ENCODE measurements at regions not wholly inside any gene's neighbourhood (a gene's known extent, or its start where the extent isn't known, plus 50 kb on each side); places are given as distances from the start of the nearest gene placed in this dataset.

DNA sequence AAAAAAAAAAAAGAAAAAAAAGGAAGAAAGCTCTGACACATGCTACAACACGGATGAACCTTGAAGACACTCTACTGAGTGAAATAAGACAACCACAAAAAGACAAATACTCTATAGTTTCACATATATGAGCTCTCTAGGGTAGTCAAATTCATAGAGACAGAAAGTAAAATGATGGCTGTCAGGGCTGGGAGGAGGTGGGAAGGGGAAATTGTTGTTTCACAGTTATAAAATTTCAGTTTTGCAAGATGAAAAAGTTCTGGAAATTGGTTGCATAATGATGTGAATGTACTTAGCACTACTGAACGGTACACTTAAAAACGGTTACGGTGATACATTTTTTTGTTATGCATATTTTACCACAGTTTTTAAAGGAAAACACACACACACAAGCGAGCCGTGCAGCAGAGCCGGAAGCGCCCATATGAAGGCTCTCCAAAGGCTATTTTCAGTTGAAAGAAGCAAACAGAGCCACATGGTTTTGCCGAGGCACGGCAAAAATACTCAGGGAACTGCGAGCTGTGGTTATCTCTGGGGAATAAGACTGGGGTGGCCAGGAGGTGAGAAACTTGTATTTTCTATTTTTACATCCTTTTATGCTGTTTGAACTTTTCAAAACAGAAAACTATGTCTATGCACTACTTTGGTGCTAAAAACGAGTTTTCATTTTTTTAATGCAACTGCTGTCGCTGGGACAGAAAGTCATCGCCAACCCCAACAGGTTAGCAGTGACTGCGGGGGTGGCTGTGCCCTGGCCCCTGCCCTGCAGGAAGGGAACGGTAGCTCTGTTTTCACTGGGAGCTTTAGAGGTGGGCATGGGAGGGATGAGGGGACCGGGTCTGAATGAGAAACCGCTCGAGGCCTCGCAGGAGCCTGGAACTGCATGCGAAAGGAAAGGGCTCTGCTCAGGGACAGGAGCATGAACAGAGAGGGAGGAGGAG, 132.9 kb downstream of the OAT start:
- DNase-seq: peak; percentile 6

GRCh38 chr10:124283949-124284250, 134.8 kb downstream of the OAT start:
- DNase-seq: no peak

DNA sequence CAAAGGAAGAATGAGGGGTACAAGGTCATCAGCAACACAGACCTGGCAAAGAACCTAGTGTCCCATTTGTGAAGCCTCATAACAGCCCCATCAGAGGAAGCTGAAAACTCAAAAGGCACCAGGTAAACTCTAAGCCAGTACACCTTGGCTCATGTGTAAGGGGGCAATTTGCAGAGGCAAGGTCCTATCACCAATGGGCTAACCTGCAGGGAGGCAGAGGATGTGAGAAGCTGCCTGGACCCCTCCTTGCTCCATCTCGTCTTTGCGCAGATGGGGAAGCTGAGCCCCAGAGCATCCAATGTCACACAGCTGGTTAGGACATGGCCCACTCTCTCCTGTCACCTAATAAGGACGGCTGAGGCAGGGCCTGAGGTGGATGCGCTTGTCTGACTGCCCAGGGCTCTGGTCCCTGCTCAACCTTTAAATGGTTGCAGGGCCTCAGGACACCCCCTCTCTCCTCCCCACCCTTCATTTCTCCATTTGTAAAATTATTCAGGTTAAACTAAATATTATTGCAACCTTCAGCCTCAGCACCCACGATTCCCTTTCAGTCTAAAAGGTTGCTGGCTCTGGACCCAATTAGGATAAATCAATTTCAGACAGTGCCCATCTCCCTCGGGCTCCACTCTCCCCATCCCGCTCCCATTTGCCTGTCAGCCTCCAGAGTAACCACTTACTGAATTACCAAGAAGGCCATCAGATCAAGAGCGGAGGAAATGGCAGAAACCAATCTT, 135.3 kb downstream of the OAT start:
- DNase-seq: no peak

DNA sequence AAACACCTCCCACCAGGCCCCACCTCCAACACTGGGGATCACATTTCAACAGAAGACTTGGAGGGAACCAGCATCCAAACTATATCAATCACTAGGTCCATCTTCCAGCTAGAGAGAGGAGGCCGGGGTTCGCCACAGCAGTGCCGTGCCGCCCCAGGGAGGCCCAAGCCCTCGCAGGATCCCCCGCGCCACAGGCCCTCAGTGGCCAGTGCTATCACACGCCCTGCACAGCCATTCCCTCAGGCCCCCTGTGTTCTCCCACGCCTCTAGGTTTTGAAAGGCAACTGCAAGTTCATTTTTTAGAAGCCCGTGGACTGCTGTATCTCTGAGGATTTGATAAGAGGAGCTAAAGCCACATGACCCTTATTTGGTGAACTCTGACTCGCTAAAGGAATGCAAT, 136.4 kb downstream of the OAT start:
- DNase-seq: no peak

- no peak for DNase-seq
Observed at GRCh38 chr10:124281666-124282065, 137.1 kb downstream of the OAT start.

GRCh38 chr10:124280916-124281315, 137.8 kb downstream of the OAT start:
- DNase-seq: no peak

DNA sequence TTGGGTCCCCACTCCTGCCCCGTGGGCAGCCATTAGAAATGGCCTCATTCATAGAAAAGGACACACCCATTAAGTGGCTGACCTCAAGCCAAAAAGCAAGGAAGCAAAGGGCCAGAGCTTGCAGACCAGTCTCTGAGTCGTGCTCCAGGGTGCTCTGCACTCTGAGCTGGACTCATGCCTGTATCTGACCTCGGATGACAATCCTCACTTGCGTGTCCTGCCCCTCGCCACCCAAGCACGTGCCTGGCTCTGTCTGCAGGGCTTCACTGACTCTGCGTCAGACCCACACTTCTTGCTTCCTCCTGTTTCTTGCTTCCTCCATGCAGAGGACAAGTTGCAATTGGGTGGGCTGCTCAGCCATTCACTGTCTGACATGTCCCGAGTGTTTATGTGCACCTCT, 138.8 kb downstream of the OAT start:
- DNase-seq: no peak

GRCh38 chr10:124279298-124279697, 139.4 kb downstream of the OAT start:
- DNase-seq: no peak

DNA sequence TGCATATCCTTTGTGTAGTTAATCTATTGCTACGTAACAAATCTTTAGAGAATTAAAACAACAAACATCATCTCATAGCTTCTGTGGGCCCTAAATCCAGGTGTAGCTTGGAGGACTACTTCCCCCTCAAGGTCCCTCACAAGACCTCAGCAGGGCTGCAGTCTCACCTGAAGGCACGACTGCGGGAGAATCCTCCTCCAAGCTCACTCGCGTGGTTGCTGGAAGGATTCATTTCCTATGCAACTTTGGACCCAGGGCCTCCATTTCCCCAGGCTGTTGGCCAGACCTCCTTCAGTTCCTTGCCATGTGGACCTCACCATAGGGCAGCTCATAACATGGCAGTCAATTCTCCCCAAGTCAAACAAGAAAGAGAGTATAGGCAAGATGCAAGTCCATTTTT, 140.4 kb downstream of the OAT start:
- no peak for DNase-seq

GRCh38 chr10:124273141-124273540, 145.6 kb downstream of the OAT start:
- DNase-seq: no peak

GRCh38 chr10:124271676-124272075, 147.0 kb downstream of the OAT start:
- no peak for DNase-seq

GRCh38 chr10:124270530-124271327, 148.0 kb downstream of the OAT start:
- DNase-seq: no peak

GRCh38 chr10:124268976-124269375, 149.7 kb downstream of the OAT start:
- no peak for DNase-seq

- DNase-seq: no peak
Observed at GRCh38 chr10:124267911-124268549, 150.7 kb downstream of the OAT start.

GRCh38 chr10:124267231-124267885, 151.4 kb downstream of the OAT start:
- DNase-seq: no peak

- no peak for DNase-seq
Observed at GRCh38 chr10:124266468-124267230, 152.1 kb downstream of the OAT start.

DNA sequence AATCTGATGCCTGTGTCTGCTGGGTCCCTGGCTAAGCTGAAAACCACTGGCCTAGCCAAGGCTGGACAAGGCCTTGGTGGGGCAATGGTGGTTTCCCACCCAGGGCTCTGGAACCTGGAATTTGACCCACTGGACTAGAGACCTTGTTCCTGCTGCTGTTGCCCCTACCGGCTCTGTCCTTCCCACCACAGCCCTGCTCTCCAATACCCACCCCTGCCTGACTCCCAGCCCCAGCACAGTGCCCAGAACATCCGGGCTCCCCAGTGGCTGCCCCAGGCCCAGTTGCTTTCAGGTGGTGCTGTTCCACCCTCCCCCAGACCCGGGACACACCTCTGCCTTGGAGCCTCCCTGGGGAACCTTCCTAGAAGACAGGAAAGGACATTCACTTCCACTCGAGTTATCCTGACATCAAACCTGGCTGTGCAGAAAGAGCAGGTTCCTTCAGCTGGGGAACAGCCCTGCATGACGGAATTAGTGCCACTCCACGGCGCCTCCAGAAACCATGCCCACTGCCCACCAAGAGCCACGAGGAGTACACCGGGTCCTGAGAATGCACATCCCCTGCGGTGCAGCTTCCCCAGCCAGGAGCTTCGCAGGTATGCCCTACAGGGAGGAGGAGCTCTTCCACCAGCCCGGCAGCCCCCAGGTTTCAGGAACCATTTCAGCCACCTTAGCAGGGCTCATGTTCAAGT, 152.8 kb downstream of the OAT start:
- DNase-seq: no peak

DNA sequence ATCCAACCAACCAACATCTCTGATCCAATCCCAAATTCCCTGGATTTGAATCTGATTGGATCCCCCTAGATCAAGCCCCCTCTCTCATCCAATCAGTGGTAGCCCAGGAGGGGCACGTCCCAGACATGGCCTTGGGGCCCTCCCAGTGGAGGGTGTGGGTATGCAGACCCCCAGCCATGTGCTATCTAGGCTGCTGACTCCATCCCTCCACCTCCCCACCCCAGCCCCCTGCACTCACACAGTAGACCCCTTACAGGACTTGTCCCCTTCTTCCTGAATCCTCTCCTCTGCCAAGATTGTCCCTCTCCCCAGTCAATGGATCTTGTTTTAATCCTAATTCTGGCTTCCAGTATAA, 153.4 kb downstream of the OAT start:
- DNase-seq: no peak

- DNase-seq: no peak
Observed at GRCh38 chr10:124264711-124265390, 153.9 kb downstream of the OAT start.

GRCh38 chr10:124264271-124264670, 154.5 kb downstream of the OAT start:
- no peak for DNase-seq

DNA sequence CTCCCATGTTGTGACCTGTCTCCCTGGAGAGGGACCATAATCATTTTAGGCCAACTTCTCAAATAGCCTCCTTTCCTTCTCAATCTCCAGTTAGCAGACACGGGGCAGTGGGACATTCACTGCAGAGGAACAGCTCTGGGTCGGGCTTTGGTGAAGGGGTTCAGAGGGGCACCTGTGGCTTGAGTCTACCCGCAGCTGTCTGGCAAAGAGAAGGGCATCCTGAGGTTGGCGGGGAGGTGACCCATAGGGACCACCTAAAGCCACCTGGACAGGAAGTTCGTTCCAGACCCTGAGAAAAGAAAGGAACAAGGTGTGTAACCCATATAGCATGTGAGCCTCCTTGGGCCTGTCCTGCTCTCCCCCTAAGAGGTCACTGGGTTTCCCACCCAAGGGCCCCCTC, 155.0 kb downstream of the OAT start:
- no peak for DNase-seq
